ENCODE measurements at regions not wholly inside any gene's neighbourhood (a gene's known extent, or its start where the extent isn't known, plus 50 kb on each side); places are given as distances from the start of the nearest gene placed in this dataset.

GRCh38 chr17:31746884-31747495 is 112.1 kb downstream of the COPRS start (continued):
- TF ChIP-seq JUN (IDR thresholded peaks at IDR 0.05; ENCODE audit: low read depth, low read length), result no peak
- no peak for TF ChIP-seq HDAC2 (IDR thresholded peaks at IDR 0.05; ENCODE audit: borderline replicate concordance in 1 of 2, low read depth in 2 of 2, low read length in 2 of 2)
- TF ChIP-seq SIRT6 (IDR thresholded peaks at IDR 0.05; ENCODE audit: low read length), result no peak
- no peak for TF ChIP-seq GABPA (IDR thresholded peaks at IDR 0.05; ENCODE audit: borderline replicate concordance, insufficient read depth, low read length)

Data from H1 (cell line).